Amygdala (tissue), 56 donors: ENCODE measurements at regions not wholly inside any gene's neighbourhood (a gene's known extent, or its start where the extent isn't known, plus 50 kb on each side); places are given as distances from the start of the nearest gene placed in this dataset.

Experiments used
- DNase-seq, 56 donors: peaks; one replicate each; lab custom pipeline; 2025; lab: John Stamatoyannopoulos, UW

DNA sequence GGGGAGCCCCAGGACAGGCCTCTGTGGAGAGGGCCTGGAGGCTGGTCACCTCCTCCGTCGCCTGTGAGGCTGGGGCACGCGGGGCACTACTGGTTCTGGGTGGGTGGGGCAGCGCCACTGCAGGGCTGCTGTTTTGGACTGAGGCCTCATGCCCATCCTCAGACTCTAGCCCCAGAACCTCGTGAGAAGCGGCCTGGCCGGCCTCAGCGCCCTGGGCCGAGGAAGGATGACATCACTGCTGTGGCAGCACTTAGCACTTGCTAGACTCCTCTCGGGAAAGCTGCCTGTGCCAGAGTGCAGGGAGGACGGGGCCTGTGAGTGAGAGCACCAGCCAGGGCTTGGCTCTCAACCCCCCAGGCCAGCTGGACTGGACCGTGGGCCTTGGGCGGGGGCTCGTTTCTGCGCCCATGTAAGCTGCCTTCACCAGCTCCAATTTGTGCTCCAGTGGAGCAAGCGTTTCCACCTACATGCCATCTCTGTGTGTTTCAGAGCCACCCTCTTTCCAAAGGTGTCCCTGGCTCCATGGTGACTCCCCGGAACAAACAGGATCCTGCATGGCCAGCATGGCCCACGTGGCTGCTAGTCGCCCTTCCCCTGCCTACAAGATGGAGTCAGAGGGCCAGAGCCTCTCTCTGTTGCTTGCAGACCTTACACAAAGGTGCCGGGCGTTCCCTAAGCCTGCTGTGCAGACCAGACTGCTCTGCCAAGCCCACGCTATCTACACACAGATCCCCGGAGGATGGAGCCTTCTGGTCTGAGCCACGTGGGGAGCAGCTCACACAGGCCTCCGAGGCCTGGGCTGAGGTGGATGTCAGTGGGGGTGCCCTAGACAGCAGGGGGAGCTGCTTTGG is 102.9 kb downstream of the CTTN start:
- DNase-seq = peak in 10 of 56 donors; percentile 19 to 73 (median 38)

GRCh38 chr11:70501933-70502540 is 103.7 kb downstream of the CTTN start:
- no peak for DNase-seq

- DNase-seq = peak in 7 of 56 donors; percentile 24 to 50 (median 30)
These were observed 104.5 kb downstream of the CTTN start for GRCh38 chr11:70502677-70503467.

DNA sequence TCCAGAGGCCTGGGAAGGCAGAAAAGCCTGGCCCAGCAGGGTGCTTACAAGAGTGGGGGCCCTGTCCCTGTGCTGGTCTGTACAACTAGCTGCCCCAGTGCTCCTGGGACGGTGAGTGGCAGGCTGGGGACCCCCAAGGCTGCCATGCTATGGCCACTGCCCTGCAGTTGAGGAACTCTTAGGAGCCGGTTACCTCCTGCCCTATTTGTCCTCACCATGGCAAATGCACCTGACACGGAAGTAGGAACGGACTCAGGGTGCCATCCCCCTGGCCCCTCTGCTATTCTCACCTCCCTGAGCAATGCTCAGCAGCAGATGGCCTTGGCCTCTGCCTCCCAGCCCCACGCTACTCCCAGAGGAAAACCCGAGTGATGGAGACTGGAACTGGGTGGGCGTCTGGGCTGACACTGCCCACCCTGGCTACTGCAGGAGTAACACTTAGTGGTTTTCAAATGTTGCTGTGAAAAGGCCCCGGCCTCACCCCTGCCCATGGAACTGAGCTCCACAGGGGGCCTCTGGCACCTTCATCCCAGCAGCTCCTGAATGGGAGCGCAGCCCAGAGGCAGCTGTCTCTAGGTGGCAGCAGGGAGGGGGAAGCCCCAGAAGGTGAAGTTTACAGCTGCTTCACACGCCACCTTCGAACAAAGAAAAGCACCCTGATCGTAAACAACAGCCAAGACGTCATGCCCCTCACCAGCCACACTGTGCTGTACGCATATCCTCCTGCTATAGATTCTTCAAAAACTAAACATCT is 105.3 kb downstream of the CTTN start:
- DNase-seq = no peak

DNA sequence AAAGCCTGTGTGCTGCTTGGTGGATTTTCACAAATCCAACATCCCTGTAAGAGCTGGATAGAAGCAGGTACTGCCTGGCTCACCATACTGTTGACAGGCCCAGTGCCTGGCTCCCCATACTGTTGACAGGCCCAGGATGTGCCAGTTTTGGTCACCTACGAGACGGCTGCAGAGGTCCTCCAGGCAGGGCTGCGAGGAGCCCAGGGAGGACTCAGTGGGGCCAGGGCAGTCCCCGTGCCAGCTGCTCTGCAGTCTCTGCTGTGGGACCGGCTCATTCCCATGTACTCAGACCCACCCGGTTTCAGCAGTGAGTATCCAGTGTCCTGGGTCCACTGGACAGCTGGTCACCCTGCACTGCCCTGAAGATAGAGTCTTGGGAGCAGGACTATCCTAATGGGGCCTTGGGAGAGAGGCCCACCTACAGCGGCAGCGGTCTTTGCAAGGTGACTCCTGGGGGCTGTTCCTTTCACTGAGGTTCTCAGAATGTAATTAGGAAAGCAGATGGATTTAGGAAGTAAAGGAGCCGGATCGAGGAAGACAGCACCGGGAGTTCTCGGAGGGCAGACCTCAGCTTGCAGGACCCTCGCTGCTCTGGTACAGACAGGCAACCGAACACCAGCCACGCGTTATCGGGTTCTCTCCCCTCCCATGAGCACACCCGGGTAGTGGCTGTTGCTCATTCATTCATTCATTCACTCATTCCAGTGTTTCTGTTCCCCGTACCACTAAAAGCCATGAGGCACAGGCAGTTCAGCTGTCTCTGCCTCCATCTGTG is 106.1 kb downstream of the CTTN start:
- no peak for DNase-seq

- DNase-seq = no peak
These were observed 107.0 kb downstream of the CTTN start for GRCh38 chr11:70505331-70505731.

DNA sequence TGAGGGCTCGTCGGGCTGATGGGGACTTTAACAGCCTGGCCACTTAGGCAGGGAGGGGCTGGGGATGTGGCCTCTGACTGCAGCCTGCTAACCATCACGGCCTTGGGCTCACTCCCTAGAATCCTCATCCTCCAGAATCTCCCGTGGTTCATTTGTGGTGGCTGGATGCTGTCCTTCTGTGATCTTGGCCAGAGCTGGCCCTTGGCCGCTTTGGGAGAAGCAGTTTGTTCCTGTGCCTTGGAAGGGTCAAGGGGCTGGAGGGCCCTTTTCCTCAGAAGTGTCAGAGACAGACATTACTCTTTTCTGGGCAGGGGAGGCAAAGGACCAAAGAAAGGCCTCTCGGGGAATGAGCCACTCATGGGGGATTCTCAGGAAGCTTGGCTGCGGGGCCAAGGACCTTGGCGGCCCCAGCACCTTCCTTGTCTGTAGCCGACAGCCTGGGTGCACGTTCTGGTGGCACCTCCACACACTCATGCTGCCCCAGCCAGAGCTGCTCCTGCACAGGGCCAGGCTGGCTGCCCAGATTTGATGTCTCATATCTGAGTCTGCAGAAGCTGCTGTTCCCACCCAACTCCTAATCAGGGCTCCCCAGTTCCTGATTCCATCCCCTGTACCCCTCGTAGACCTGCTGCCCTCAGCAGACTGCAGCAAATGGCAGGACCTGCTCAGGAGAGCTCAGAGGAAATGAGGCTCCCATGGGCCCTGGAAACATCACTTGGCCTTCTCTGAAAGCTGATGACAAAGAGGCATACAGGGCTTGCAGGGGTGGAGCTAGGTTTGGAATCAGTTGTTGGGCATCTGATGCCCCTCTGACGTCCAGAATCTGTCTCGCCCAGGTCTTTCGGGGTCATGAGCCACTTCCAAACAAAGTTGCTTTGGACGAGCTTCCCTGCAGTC is 107.7 kb downstream of the CTTN start:
- DNase-seq = no peak

- DNase-seq = no peak
These were observed 108.3 kb downstream of the CTTN start for GRCh38 chr11:70506658-70506970.

GRCh38 chr11:70506986-70507385 is 108.7 kb downstream of the CTTN start:
- peak in 5 of 56 donors; percentile 20 to 40 (median 29) for DNase-seq

DNA sequence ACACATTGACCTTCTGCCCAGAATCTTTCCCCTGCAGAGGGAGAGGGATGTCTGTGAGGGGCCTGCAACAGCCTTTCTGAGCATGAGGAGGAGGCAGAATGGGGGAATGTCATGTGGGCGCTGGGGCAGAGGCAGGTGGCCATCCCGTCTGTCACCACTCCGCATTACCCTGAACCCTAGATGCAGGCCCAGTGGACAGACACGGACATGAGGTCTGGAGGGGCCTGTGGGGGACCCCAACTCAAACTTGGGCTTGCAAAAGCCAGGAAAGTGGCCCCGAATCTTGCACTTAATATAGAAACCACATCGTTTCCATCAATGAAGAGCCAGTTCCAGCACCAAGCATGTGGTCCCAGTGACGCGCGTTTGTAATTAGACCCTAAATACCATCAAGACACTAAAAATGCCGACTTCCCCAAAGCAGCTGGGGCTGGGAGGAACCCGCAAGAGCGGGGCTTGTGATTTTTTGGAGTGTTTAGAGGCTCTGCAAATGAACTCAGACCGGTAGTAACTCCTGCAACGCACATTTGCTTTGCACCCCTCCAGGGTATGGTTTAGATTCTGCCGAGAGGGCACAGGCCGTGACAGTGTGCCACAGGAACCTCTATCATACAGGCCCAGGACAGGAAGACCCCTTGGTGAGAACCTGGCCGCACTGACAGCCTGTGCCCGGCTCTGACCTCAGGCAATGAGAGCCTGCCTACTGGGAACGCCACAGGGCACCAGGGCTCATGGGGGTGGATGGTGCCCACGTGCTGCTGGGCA is 109.3 kb downstream of the CTTN start:
- no peak for DNase-seq

DNA sequence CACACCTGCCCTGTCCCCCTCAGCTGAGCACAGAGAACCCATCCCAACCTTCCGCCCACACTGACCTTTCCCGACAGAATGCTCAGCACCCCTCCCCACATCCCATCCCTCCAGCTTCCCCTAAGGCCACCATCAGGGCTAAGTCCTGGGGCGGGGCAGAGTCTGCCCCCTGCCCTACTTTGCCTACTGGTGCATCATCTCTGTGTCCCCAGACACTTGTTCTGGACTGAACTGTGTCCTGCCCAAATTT is 109.8 kb downstream of the CTTN start:
- no peak for DNase-seq

- DNase-seq = no peak
These were observed 111.1 kb downstream of the CTTN start for GRCh38 chr11:70509476-70509875.

- DNase-seq = peak in 3 of 56 donors; percentile 33 to 40 (median 33)
These were observed 111.8 kb downstream of the CTTN start for GRCh38 chr11:70510106-70510505.

DNA sequence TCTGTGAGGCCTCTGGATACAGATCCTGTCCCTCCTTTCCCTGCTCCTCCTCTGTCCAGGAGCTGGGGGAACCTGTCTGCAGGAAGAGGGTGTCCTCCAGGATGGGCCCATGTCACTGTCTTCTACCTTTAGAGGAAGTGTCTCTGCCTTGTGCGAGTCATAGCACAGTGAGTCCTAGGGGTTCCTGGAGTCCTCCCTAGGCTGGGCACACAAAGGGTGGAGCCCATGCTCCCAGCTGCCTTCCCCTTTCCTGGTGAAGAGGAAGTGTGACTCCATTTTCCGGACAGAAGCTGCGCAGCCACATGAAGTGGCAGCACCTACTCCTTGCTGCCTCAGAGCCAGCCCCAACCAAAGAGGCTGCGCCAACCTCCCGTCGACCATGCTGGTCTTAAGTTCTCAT is 112.2 kb downstream of the CTTN start:
- DNase-seq = no peak

- DNase-seq = no peak
These were observed 113.0 kb downstream of the CTTN start for GRCh38 chr11:70511345-70511744.

- no peak for DNase-seq
These were observed 114.4 kb downstream of the CTTN start for GRCh38 chr11:70512716-70513115.

DNA sequence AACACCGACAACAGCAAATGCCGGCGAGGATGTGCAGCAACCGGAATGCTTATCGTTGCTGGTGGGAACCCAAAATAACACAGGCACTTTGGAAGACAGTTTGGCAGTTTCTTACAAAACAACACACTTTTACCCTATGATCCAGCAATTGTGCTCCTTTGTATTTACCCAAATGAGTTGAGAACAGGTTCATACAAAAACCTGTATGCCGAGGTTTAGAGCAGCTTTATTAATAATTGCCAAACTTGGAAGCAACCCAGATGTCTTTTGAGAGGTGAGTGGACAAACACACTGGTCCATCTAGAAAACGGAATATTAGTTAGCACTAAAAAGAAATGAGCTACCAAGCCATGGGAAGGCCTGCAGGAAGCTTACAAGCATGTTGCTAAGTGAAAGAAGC is 118.9 kb downstream of the CTTN start:
- no peak for DNase-seq
